Heart left ventricle (tissue), 16 donors: ENCODE measurements at regions not wholly inside any gene's neighbourhood (a gene's known extent, or its start where the extent isn't known, plus 50 kb on each side); places are given as distances from the start of the nearest gene placed in this dataset.

Source experiments
- ATAC-seq, 4 donors: fragments of 200-7000 bp; cut with Tn5 transposase; one replicate each; pipeline ENCODE4 v1.9.1; 2020 to 2022; ENCODE audit warnings: moderate library complexity in 4 of 4, mild to moderate bottlenecking in 3 of 4, moderate number of reproducible peaks in 1 of 4
- DNase-seq, 5 donors: peaks; one replicate each; pipeline ENCODE4 v3.0.0-alpha.2; 2020
- H3K27ac ChIP-seq, 12 donors: fragments of 200-600 bp; sonication (generic) in 4 of 12; one replicate each; pipeline versions ENCODE4 v1.5.0 to v1.8.0; 2016 to 2022; ENCODE audit warnings: mild to moderate bottlenecking in 2 of 12
- H3K27me3 ChIP-seq, 9 donors: fragments of 200-600 bp; sonication (generic) in 2 of 9; one replicate each; pipeline versions ENCODE4 v1.5.1 to v1.8.0; 2016 to 2022; ENCODE audit warnings: mild to moderate bottlenecking in 3 of 9
- H3K36me3 ChIP-seq, 9 donors: fragments of 200-600 bp; sonication (generic) in 2 of 9; one replicate each; pipeline versions ENCODE4 v1.5.0 to v1.8.0; 2018 to 2022; ENCODE audit warnings: mild to moderate bottlenecking in 2 of 9
- H3K4me1 ChIP-seq, 12 donors: fragments of 200-600 bp; sonication (generic) in 4 of 12; one replicate each; pipeline versions ENCODE4 v1.5.0 to v1.8.0; 2016 to 2022; ENCODE audit warnings: mild to moderate bottlenecking in 3 of 12
- H3K4me3 ChIP-seq, 12 donors: fragments of 200-600 bp; sonication (generic) in 4 of 12; one replicate each; pipeline versions ENCODE4 v1.5.0 to v1.8.0; 2017 to 2022; ENCODE audit warnings: mild to moderate bottlenecking in 9 of 12, moderate library complexity in 4 of 12
- H3K9me3 ChIP-seq, 12 donors: fragments of 200-600 bp; sonication (generic) in 4 of 12; one replicate each; pipeline versions ENCODE4 v1.5.0 to v1.8.0; 2016 to 2022; ENCODE audit warnings: mild to moderate bottlenecking in 1 of 12
- POLR2A ChIP-seq, 2 donors: fragments of 450-650 bp; IDR thresholded peaks; one replicate each; pipeline ENCODE4 v1.6.1; 2017; ENCODE audit warnings: antibody characterized with exemption in 2 of 2, mild to moderate bottlenecking in 2 of 2, moderate library complexity in 2 of 2
- WGBS, 4 donors: extraction: QIAGEN DNeasy Blood & Tissue Kit in 2 of 4; methylation state at CpG; one replicate each; pipeline versions ENCODE4 v1.1.5 to v1.1.7; 2013 to 2018; 5-methylcytosine and 5-hydroxymethylcytosine counted together
- intact Hi-C, 10 donors: fragments of 100-400 bp; cut with DNase I; formaldehyde crosslinking; loops; one replicate each; pipeline versions ENCODE4 v1.11.1 to v1.14.2; 2022
- TF ChIP-seq, protein P1 (sequence below), 12 donors: fragments of 200-600 bp; sonication (generic) in 4 of 12; IDR thresholded peaks; one replicate each; pipeline versions ENCODE4 v1.5.0 to v1.8.0; 2018 to 2022; ENCODE audit warnings: antibody characterized with exemption in 12 of 12, mild to moderate bottlenecking in 5 of 12
- donor health status: ischemic (EF 13 %, LVEDD 7.1; RV severe dilation, severe dysfunction).
- donor health status: healthy with polysubstance abuse.
- donor health status: DM: no; HTN: yes; CAD: no.
- donor health status: DM: no; HTN: no; CAD: no.
- donor health status: ischemic (EF 25% LVEDD 6.9; RV normal size, moderate dysfunction).
- donor health status: ischemic (EF 25% LVEDD 5.7; RV mildly dilated, moderate dysfunction).
- donor health status: healthy.
- donor health status: DM: yes; HTN: yes; CAD: no.
- donor health status: ischemic (EF 35%, LVEDD 5.7; RV mildly dilated, moderate dysfunction).
- donor health status: nonischemic (EF 11% LVEDD 7.7; RV severe dilation, severe dysfunction).
- donor health status: DM: yes; HTN: yes; CAD: no.
- donor health status: PGD.
- donor health status: ischemic (EF 29% LVEDD 5.4; RV normal size, mild dysfunction).
- donor health status: nonischemic (EF 23%, LVEDD 6.1; RV moderate dilation, normal function).

- no peaks in the 10 kb centered on the region for H3K4me1 ChIP-seq
- DNase-seq (no peak), ATAC-seq (no peak)
- H3K36me3 ChIP-seq, result no peaks in the 10 kb centered on the region
- WGBS, 4 donors, result 80 to 85% (median 81%) methylated on average over 3 of the region's 3 CpGs
- TF ChIP-seq, protein P1, sequence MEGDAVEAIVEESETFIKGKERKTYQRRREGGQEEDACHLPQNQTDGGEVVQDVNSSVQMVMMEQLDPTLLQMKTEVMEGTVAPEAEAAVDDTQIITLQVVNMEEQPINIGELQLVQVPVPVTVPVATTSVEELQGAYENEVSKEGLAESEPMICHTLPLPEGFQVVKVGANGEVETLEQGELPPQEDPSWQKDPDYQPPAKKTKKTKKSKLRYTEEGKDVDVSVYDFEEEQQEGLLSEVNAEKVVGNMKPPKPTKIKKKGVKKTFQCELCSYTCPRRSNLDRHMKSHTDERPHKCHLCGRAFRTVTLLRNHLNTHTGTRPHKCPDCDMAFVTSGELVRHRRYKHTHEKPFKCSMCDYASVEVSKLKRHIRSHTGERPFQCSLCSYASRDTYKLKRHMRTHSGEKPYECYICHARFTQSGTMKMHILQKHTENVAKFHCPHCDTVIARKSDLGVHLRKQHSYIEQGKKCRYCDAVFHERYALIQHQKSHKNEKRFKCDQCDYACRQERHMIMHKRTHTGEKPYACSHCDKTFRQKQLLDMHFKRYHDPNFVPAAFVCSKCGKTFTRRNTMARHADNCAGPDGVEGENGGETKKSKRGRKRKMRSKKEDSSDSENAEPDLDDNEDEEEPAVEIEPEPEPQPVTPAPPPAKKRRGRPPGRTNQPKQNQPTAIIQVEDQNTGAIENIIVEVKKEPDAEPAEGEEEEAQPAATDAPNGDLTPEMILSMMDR (IDR thresholded peaks at IDR 0.05), result no peak
- TF ChIP-seq POLR2A (IDR thresholded peaks at IDR 0.05), result no peak
- no peak overlapping the region for H3K27ac ChIP-seq
- peaks cover 0 to 58% (median 19%) of the 10 kb centered on the region in 9 donors for H3K27me3 ChIP-seq
- no peaks in the 10 kb centered on the region for H3K9me3 ChIP-seq
- no peak overlapping the region for H3K4me3 ChIP-seq
- intact Hi-C loops, result no loop called here
These were observed 1156.6 kb downstream of the RPIA start for GRCh38 chr2:89848114-89848513.

- TF ChIP-seq, protein P1 (IDR thresholded peaks at IDR 0.05), result no peak
- no peak for TF ChIP-seq POLR2A (IDR thresholded peaks at IDR 0.05)
- H3K27me3 ChIP-seq, result peaks cover 0 to 58% (median 19%) of the 10 kb centered on the region in 9 donors
- WGBS, 4 donors, result 37 to 50% (median 42%) methylated on average over 2 of the region's 2 CpGs
- H3K36me3 ChIP-seq, result no peaks in the 10 kb centered on the region
- H3K4me1 ChIP-seq, result no peaks in the 10 kb centered on the region
- H3K4me3 ChIP-seq, result no peak overlapping the region
- no peak for ATAC-seq
- intact Hi-C loops, result no loop called here
- H3K9me3 ChIP-seq, result no peaks in the 10 kb centered on the region
- H3K27ac ChIP-seq, result no peak overlapping the region
- no peak for DNase-seq
These were observed 1157.4 kb downstream of the RPIA start for GRCh38 chr2:89848763-89849368.

DNA sequence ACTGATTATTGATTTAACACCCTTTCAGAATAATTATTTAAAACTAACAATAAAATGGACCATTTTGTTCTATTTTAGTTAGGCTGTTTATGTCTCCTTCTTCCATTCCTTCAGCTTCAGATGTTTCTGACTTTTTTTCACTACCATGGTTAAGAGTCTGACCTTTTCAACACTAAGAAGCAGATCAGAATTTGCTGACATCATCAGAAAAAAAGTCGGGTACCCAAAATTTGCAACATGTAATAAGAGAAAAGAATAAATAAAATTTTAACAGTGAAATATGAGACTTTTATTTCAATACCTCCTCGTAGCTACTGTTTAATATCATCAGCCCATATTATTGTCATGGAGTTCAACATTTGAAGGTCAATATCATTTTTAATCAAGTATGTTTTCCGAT, 1158.3 kb downstream of the RPIA start:
- H3K27me3 ChIP-seq, result peaks cover 0 to 58% (median 19%) of the 10 kb centered on the region in 9 donors
- TF ChIP-seq, protein P1 (IDR thresholded peaks at IDR 0.05), result no peak
- TF ChIP-seq POLR2A (IDR thresholded peaks at IDR 0.05), result no peak
- ATAC-seq (no peak), DNase-seq (no peak)
- H3K27ac ChIP-seq, result no peak overlapping the region
- H3K36me3 ChIP-seq, result no peaks in the 10 kb centered on the region
- no peaks in the 10 kb centered on the region for H3K4me1 ChIP-seq
- WGBS, 4 donors, result 62 to 65% (median 62%) methylated on average over 3 of the region's 3 CpGs
- intact Hi-C loops, result no loop called here
- no peak overlapping the region for H3K4me3 ChIP-seq
- H3K9me3 ChIP-seq, result no peaks in the 10 kb centered on the region

GRCh38 chr2:89850481-89850880, 1159.0 kb downstream of the RPIA start:
- ATAC-seq, result no peak
- Histone ChIP-seq H3K36me3 (no peaks in the 10 kb centered on the region), H3K27me3 (peaks cover 0 to 56% (median 19%) of the 10 kb centered on the region in 9 donors), H3K9me3 (no peaks in the 10 kb centered on the region), H3K4me1 (no peaks in the 10 kb centered on the region), H3K27ac (no peak overlapping the region), H3K4me3 (no peak overlapping the region)
- intact Hi-C loops, result no loop called here
- no peak for DNase-seq
- TF ChIP-seq POLR2A (IDR thresholded peaks at IDR 0.05), result no peak
- TF ChIP-seq, protein P1 (IDR thresholded peaks at IDR 0.05), result no peak
- WGBS, 4 donors, result 51 to 63% (median 57%) methylated on average over 3 of the region's 3 CpGs
